IPS-NIHi7 (cell line): ENCODE measurements at regions not wholly inside any gene's neighbourhood (a gene's known extent, or its start where the extent isn't known, plus 50 kb on each side); places are given as distances from the start of the nearest gene placed in this dataset.

Experiments used
- DNase-seq: peaks from one replicate; pipeline ENCODE4 v3.0.0; 2012; ENCODE audit warnings: mixed read lengths; ENCODE audit errors: extremely low spot score

DNA sequence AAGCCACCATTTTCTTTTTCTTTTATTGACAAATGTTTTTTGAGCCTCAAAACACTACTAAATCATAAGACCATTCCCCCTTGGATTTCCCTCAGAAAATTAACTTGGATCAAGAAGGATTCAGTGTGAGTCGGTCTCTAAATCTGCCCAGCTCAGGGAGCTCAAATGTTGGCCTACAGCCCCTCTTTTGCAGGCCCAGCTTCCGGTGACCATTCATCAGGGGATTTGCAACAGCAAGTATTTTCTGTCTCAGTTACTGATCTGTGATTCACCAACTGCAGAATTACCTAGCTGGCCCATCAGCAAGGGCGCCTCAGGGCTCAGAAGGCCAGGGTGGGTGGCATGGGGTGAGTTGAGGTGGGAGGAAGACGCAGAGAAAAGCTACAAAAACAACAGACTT, 318.1 kb downstream of the CDC5L start:
- DNase-seq: no peak

DNA sequence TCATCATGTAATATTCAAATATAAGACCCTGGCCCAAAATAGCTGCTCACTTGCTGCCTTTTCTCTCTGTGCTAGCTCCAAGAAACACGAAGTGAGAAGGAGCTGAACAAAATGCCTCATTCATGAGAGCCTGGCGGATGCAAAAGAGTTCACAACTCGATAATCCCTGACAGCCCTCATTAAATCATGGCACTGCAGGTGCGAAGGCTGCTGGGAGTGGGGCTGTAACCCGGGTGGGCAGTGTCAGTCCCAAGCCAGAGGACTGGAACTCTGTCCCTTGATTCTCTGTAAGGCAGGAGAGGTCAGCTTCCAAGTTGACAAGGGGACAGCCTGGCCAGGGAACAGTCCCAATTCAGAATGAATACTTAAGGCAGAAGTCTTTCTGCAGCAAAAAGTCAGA, 318.5 kb downstream of the CDC5L start:
- DNase-seq: no peak

DNA sequence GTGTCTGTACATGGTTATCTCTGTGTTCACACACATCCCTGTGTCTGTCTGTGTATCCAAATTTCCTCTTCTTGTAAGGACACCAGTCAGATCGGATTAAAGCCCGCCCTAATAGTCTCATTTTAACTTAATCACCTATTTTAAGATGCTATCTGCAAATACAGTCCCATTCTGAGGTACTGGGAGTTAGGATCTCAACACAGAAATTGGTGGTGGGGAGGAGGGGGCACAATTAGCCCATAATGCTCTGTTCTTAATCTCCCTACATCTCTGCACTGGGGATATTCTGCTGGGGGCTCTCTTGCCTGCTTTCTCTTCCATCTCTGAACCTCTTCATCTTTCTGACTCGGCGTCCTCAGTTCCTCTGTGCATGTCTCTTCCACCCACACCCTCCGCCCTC, 320.7 kb downstream of the CDC5L start:
- no peak for DNase-seq

DNA sequence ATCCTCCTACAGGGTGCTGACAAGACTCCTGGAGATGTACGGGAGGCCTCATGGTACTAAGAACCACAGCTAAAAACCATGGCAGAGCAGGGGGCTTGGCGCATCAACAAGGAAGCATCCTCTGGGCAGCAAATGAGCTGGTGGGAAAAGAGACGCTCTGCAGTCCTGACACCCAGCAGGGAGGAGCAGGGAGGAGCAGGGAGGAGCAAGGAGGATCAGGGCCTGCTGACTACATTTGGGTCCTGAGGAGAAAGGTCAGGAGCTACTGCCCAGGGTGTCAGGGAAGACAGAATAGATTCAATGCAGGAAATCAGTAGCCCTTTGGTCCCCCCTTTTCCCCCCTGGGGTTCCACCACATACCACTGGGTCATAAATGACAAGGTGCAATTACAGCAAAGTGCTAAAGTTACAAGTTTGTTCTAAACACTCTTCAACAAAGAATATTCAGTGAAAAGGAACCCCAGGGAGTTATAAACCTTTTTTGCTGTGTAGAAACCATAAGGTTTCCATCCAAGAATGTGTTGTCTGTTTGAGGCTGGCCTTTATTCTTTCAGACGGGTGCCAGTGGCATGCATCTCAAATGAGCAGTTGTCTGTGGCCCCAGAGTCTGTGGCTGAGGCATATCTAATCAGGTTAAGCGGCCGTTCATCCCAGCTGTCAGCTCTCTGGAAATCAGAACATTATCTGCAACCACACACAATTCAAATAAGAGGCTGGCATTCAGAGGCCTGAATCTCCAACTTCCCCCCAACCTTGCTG, 325.0 kb downstream of the CDC5L start:
- DNase-seq: no peak

DNA sequence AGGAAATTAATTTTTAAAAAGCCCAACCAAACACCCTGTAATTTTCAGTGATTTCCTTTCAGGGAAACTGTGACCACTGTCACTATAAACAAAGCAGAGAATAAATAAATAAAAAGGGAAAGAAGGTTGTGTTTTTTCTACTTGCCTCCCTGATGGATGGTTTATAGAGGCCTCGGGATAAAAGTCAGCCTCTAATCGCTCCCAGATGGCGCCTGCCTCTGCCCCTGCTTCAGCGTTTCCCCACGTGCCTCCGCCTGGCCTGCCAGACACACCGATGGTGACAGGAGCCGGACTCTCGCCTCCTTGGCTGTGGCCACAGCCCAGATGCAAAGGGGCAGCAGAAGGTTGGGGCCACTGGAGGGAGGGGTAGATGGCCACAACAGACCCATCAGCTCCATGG, 327.7 kb downstream of the CDC5L start:
- no peak for DNase-seq

DNA sequence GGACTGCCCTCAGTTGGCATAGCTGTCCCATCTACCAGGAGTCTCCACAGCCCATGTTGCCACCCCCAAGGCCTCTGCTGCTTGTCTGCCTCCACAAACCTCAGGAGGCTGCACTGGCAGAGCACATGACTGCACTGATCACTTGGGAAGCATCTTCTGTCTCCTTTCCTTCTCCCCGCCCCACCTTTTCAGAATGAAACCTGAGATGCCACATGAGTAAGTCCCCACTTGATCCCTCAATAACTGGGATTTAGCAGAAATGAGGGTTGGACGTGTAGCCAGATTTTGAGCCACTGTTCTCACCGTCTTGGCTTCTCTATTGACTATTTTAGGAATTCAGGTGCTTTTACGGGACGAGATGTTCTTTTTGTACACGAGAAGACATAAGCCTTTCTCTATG, 328.4 kb downstream of the CDC5L start:
- DNase-seq: no peak

DNA sequence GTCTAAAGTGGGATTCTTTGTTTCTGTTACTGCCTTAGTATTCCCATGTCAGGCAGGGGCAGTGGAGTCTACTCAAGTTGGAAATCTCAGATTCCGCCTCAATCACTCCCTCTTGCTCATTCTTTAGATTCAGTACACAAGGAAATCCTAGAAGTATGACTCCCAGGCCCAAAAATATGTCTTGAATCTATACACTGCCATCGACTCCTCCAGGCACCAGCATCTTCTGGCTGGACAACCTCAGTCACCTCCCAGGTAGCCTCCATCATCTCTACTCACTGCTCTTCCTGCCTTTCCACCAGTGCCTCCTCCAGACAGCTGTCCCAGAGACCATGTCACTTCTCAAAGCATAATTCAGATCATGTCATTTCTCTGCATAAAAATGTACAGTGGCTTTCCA, 329.9 kb downstream of the CDC5L start:
- DNase-seq: no peak

DNA sequence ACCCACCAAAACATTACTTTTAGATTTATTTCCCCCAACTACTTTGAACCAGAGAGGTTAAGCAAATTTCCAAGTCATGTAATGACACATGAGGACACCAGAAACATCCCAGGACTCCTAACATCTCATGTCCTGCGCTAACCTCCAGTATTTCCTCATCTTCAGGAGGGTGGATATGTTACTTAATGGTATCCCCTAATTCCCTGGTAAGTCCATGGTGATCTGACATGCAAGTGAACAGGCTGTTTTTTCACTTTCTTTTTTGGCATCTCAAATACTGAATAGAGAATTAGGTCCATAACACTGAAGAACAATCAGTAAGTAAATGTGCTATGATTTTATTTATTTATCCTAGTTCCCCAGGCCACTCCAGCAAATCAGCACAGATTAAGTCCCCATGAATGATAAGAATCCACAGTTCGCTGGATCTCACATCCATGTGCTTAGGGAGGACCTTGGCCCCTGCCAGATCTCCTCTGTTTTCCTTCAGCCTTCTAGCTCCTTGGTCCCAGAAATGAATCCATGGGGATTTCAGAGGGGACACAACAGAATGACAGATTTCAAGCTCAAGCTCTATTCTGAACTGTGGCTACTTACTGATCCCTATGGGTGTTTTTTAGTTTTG, 334.6 kb downstream of the CDC5L start:
- no peak for DNase-seq

DNA sequence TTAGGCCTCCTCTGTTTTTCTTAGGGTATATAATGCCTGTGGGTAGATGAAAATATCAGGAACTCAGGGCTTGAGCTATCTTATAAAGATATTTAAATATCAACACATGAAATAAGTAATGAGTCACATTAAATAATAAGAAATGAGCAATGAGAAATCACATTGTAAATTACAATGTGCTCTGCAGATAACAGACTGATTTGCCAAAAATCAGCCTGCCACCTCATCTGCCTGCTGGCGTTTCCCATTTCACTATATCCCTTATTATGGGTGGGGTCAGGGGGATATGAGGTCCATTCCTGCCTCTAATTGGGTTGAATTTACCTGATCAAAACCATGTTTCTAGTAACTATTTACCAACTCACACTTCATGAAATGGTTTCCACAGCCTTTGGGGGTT, 335.2 kb downstream of the CDC5L start:
- no peak for DNase-seq

DNA sequence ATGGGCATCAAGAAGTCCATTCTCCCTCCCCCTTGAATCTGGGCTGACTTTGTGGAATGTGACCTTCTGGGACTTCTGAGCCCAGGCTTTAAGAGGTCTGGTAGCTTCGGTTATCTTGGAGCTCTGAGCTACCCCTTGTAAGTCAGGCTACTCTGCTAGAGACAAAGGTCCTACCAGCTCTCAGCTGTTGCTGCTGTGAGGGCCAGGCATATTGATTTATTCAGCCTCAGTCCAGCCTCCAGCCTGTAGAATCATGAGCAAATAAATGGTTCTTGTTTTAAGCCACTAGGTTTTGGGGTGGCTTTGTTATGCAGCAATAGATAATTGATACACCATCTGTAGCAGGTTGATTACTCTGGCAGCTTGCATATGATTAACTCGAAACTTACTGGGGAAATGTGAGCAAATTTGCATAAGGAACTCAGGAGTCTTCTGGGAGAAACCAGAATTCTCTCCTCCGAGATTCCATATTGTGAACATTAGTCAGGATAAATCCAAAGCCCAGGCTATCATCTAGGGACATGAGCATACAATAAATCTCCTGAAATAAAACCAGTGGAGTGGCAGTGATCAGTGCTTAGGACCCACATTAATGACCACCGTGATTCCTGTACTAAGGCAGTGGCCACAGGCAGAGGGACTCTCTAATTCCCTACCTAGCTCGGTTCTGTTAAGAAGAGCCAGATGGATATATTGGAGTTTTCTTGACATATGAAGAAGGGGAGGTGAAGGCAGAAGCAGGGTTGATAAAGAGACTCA, 336.1 kb downstream of the CDC5L start:
- DNase-seq: no peak

DNA sequence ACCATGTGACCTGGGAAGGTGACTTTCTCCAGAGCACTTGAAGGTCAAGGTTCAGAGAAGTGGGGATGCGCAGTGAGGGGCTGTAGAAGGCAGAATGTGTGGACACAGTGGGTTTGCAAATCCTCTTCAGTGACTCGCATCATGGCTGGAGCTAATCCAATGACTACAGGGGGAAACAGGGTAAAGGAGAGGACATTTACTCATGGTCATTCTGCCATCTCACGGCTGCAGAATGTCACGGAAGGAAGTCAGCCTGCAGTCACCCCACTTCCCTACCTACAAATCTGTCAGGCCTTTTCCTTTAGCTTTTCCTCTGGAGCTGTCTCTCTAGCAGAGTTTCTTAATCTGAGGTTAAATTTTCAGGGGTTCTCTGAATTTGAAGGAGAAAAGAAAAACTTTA, 337.6 kb downstream of the CDC5L start:
- DNase-seq: no peak

DNA sequence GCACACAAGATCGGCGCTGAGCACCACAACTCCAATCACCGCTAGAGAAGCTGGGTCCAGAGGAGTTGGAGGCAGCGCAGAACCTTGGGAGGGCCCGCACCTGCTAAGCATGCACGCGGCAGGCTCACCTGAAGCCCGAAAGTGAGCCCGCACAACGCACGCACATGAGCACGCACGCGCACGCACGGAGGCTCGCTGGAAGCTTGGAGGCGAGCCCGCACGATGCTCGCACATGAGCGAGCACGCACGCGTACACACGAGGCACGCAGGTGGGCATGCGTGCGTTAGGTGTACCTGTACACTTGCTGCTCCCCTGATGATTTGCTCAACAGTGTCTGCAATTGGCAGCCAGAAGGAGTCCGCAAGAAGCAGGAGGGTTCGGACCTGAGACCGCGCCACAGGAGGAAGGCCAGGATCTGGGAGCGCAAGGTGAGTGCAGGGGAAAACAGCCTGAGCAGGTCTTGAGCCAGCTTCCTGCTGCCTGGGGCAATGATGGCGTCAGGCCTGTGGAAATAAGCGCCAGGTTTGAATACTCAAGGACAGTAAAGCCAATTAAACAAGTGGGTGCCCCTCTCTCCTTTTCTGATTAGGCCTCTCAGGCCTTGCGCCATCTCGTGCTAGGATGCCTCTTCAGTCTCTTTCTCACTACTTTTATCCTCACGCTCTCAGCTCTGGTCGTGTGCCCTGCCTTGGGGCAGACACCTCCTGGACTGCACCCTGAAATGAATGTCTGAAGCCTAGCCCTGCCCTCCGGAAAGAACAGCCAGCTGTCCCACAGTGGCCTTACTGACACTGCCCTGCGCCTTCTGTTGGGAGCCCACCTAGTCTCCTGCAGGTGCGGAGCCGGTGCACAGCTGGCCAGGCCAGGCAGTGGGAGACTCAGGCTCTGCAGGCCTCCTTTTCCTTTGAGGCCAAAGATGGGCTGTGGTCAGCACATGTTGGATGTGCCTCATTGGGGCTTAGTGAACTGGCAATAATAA, 340.4 kb downstream of the CDC5L start:
- no peak for DNase-seq

DNA sequence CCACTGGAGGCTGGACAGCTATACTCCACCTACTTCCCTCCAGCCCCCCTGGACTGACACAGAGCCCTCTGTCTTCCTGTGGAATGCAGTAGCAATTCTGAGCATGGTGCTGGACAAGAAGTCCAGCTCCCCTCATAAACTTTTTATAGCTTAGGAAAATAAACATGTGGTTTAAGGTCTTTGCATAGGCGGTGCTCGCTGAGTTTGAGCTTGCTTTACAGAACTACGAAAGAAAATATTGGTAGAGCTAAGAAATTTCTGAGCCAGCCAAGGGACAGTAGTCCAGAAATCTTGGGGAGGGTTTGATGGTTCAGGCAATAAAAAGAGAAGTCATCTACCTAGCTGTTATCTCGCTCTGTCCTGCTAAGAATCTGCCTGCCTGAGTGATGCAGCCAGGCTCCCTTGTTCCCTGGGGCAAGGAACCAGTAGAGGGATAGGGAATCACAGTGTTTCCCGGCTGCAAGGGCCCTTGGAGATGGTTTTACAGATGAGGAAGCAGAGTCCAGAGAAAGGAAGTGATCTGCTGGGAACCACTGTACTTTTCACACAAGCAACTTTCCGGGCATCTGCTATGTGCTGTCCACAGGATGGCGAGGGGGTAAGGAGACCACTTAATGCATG, 343.4 kb downstream of the CDC5L start:
- no peak for DNase-seq

DNA sequence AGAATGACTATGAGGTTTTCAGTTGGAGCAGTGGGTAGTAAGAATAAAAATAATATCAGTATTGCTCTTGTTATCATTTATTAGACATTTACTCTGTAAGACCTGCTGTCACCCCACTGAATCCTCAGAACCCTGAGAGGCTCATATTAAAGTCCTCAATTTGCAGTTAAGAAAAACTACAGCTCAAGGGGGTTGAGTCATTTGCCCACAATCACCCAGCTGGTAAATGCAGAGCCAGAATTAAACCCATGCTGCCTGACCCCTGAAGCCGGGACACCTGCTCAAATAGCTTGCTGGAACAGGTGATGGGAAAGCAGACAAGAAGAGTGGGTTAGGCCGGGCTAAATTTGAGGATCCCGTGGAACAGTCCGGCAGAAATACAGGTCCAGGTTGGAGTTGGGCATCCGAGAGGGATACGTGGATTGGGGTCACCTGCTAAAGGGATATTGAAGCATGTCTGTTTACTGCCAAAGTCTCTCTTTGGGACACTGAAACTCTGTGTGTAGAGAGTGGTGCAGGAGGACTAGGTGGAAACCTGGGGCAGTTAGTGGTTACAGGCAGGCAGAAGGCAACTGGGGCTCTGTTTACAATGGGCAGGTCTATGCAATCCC, 344.1 kb downstream of the CDC5L start:
- no peak for DNase-seq

DNA sequence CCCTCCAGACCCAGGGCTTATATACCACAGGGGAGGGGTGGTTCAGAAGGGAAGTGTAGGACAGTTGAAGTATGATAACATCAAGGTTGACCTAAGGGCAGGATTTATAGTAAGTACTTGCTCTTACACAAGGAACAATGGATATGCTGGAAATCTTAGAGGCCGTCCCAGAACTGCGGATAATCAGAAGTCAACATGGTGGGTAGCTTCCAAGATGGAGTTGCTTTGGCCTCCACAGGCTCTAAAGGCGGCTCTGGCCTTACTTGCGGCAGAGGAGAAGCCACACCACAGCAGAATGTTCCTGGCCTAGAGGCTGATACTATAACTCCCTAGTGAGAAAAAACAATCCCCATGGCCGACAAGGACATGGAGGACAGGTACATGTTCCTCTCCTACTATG, 344.7 kb downstream of the CDC5L start:
- no peak for DNase-seq

DNA sequence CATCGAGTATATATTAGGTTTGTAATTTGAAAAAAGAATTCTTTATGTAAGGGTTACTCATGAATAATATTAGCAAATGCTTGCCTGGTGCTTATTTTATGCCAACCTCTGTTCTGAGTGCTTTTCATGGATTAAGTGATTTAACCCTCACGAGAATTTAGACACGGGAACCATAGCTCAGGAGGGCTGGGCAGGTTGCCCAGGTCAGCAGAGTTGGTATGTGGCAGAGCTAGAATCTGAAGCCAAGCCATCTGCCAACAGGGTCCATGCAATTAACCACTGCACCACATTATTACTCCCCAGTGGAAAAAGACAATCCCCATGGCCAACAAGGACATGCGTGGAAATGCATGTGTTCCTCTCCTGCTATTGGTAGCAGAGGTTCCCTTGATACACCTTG, 345.6 kb downstream of the CDC5L start:
- DNase-seq: no peak

DNA sequence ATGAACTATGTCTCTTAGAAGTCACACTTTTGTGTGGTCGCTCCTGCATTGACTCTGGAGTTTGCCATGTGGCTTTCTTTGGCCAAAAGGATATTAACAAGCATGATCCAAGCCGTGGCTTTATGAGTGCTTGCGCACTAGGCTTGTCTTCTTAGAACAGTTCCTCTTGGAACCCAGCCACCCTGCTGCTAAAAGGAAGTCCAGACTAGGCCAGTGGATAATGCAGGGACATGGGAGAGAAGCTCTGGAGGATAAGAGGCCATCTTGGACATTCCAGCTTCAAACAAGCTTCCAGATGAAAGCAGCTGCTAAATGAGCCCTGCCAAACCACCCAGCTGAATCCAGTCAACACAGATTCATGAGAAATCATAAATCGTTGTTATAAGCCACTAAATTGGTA, 346.4 kb downstream of the CDC5L start:
- no peak for DNase-seq

DNA sequence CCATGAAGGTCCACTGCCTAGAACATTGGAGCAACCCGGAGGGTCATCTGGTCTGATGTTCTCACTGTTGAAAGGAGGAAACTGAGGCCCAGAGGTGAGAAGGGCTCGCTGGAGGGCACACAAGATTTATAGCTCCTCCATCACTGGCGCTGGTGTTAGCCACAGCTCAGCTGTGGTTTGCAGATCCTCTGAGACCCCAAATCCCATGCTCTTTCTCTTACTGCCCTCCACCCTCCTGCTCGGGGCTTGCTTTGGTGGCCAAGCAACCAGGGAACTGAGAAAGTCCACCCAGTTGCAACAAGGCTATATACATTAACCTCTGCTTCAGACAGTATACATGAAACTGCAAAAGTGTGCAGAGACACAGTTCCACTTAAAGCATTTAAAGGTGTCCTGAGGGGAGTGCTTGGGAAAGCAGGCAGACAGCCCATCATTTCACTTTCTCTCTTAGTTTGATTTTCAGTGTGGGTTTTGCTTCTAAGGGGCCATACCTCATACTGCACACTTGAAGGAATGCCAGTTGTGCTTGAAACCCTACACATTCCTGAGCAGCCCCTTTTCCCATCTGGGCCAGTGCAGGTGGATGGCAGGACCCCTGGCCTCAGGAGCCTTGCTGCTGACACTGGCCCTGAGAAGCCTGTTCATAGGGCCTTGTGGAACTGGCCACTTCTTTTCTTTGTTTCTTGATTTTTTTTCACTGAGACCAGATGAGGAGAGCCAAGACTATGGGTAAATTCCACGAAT, 347.6 kb downstream of the CDC5L start:
- no peak for DNase-seq

DNA sequence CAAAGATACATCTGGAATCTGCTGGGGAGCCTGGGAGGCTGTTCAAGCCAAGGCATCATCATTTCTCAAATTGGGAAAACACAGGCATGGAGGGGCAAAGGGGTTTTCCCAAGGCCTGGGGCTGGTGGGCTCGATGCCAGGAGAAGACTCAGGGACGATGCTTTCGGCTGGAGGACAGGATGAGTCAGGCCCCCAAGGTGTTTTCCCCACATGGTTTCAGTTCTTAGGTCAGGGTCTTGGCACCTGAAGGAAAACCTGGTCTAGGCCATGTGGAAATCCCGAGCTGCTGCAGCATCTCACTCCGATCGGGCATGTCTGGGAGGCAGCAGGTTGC, 348.1 kb downstream of the CDC5L start:
- DNase-seq: no peak

DNA sequence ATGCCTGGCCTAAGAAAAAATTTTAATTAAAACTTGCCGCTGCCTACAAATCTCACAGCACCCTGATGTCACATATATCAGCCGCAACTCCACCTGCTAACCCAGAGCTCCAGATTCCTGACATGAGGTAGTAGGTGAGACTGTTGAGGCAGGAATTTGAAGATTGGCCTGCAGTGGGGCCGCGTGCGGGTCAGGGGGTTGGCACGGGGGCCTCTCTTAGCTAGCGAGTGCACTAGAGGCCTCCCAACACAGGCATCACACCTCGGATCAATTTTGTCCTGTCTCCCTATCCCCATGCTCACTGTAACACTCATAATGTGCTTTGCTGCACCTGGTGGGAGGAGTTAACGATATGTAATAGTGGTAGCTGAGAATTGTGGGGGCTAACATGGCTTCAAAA, 349.8 kb downstream of the CDC5L start:
- no peak for DNase-seq
